WTC11 (cell line): ENCODE measurements at regions not wholly inside any gene's neighbourhood (a gene's known extent, or its start where the extent isn't known, plus 50 kb on each side); places are given as distances from the start of the nearest gene placed in this dataset.
A peak's percentile ranks its signal among the peaks of the same experiment; 100 is the strongest.

ENCODE experiments used
- ATAC-seq: fragments of 200-7000 bp; cut with Tn5 transposase; 2 replicates; pipeline ENCODE4 v1.10.0; 2021; ENCODE audit warnings: mild to moderate bottlenecking, moderate library complexity
- CTCF ChIA-PET: fragments of 300-600 bp; sonication (Branson Sonifier 250); formaldehyde crosslinking; loops from one replicate; lab custom pipeline; 2021; ENCODE audit warnings: antibody characterized with exemption; lab: Charles Lee
- POLR2A ChIA-PET: fragments of 350-600 bp; sonication (Branson Sonifier 250); formaldehyde crosslinking; loops from one replicate; lab custom pipeline; 2021; ENCODE audit warnings: antibody characterized with exemption; lab: Charles Lee
- DNase-seq: peaks from one replicate; pipeline ENCODE4 v3.0.0; 2021; ENCODE audit warnings: low spot score
- H3K27ac Mint-ChIP-seq: 2 replicates; pipeline ENCODE4 v1.8.0; 2021; ENCODE audit warnings: mixed read lengths
- H3K27me3 Mint-ChIP-seq: 2 replicates; pipeline ENCODE4 v1.8.0; 2021; ENCODE audit warnings: low read depth, mild to moderate bottlenecking, moderate library complexity, mixed read lengths
- H3K36me3 Mint-ChIP-seq: 2 replicates; pipeline ENCODE4 v1.8.0; 2021; ENCODE audit warnings: mixed read lengths
- H3K4me1 Mint-ChIP-seq: 2 replicates; pipeline ENCODE4 v1.8.0; 2022; ENCODE audit warnings: mixed read lengths
- H3K4me3 Mint-ChIP-seq: 2 replicates; pipeline ENCODE4 v1.8.0; 2021; ENCODE audit warnings: mild to moderate bottlenecking, moderate library complexity, mixed read lengths
- H3K9me3 Mint-ChIP-seq: 2 replicates; pipeline ENCODE4 v1.8.0; 2021; ENCODE audit warnings: mixed read lengths
- CBFB ChIP-seq: sonication (generic); formaldehyde crosslinking; IDR thresholded peaks from 2 replicates; pipeline ENCODE4 v1.8.1; 2022; ENCODE audit warnings: mild to moderate bottlenecking, low read depth, missing genetic modification reagents
- CREB1 ChIP-seq: sonication (generic); formaldehyde crosslinking; IDR thresholded peaks from 2 replicates; pipeline ENCODE4 v1.8.0; 2023; ENCODE audit warnings: mild to moderate bottlenecking, missing genetic modification reagents
- EMX1 ChIP-seq: fragments of 250-450 bp; sonication (Bioruptor Pico); IDR thresholded peaks from 2 replicates; pipeline ENCODE4 v1.8.0; 2021; ENCODE audit warnings: mild to moderate bottlenecking
- FOXJ3 ChIP-seq: sonication (generic); formaldehyde crosslinking; IDR thresholded peaks from 2 replicates; pipeline ENCODE4 v1.9.0; 2021; ENCODE audit warnings: missing genetic modification reagents, mild to moderate bottlenecking, borderline replicate concordance
- GTF2I ChIP-seq: fragments of 250-450 bp; sonication (Bioruptor Pico); conservative IDR thresholded peaks from 2 replicates; pipeline ENCODE4 v1.4.0; 2021; ENCODE audit warnings: mild to moderate bottlenecking
- IRF2 ChIP-seq: sonication (generic); formaldehyde crosslinking; IDR thresholded peaks from 2 replicates; pipeline ENCODE4 v1.8.0; 2022; ENCODE audit warnings: low read depth, missing genetic modification reagents, borderline replicate concordance
- MYBL2 ChIP-seq: sonication (generic); formaldehyde crosslinking; IDR thresholded peaks from 2 replicates; pipeline ENCODE4 v1.8.1; 2023; ENCODE audit warnings: mild to moderate bottlenecking, moderate library complexity, missing genetic modification reagents
- NR2C2 ChIP-seq: sonication (generic); formaldehyde crosslinking; IDR thresholded peaks from 2 replicates; pipeline ENCODE4 v1.8.0; 2022; ENCODE audit warnings: mild to moderate bottlenecking, missing genetic modification reagents
- RELA ChIP-seq: sonication (generic); formaldehyde crosslinking; IDR thresholded peaks from 2 replicates; pipeline ENCODE4 v1.8.1; 2022; ENCODE audit warnings: missing genetic modification reagents, mild to moderate bottlenecking, borderline replicate concordance
- ZNF121 ChIP-seq: sonication (generic); formaldehyde crosslinking; IDR thresholded peaks from 2 replicates; pipeline ENCODE4 v1.8.0; 2023; ENCODE audit warnings: missing genetic modification reagents
- ZNF219 ChIP-seq: sonication (generic); formaldehyde crosslinking; IDR thresholded peaks from 2 replicates; pipeline ENCODE4 v1.8.0; 2023; ENCODE audit warnings: missing genetic modification reagents, mild to moderate bottlenecking, borderline replicate concordance
- ZNF232 ChIP-seq: sonication (generic); formaldehyde crosslinking; IDR thresholded peaks from 2 replicates; pipeline ENCODE4 v1.8.0; 2022; ENCODE audit warnings: mild to moderate bottlenecking, missing genetic modification reagents
- ZNF423 ChIP-seq: fragments of 250-450 bp; sonication (Bioruptor Pico); IDR thresholded peaks from 2 replicates; pipeline ENCODE4 v2.1.2; 2022; ENCODE audit warnings: mild to moderate bottlenecking, moderate library complexity
- ZNF671 ChIP-seq: fragments of 250-450 bp; sonication (Bioruptor Pico); IDR thresholded peaks from 2 replicates; pipeline ENCODE4 v1.8.0; 2021; ENCODE audit warnings: mild to moderate bottlenecking
- TF ChIP-seq, protein P1 (sequence below): sonication (generic); formaldehyde crosslinking; IDR thresholded peaks from 2 replicates; pipeline ENCODE4 v1.8.1; 2022; ENCODE audit warnings: mild to moderate bottlenecking, moderate library complexity, missing genetic modification reagents
- TF ChIP-seq, protein P2 (sequence below): sonication (generic); formaldehyde crosslinking; IDR thresholded peaks from 2 replicates; pipeline ENCODE4 v1.8.0; 2022; ENCODE audit warnings: mild to moderate bottlenecking, missing genetic modification reagents
- TF ChIP-seq, protein P3 (sequence below): fragments of 250-450 bp; sonication (Bioruptor Pico); IDR thresholded peaks from 2 replicates; pipeline ENCODE4 v2.1.2; 2022; ENCODE audit warnings: mild to moderate bottlenecking, moderate library complexity
- TF ChIP-seq, protein P4 (sequence below): fragments of 250-450 bp; sonication (Bioruptor Pico); IDR thresholded peaks from 2 replicates; pipeline ENCODE4 v1.9.0; 2021; ENCODE audit warnings: moderate library complexity, mild to moderate bottlenecking, inconsistent platforms, borderline replicate concordance
- TF ChIP-seq, protein P5 (sequence below): sonication (generic); formaldehyde crosslinking; IDR thresholded peaks from 2 replicates; pipeline ENCODE4 v1.8.0; 2022; ENCODE audit warnings: mild to moderate bottlenecking, missing genetic modification reagents
- TF ChIP-seq, protein P6 (sequence below): sonication (generic); formaldehyde crosslinking; IDR thresholded peaks from 2 replicates; pipeline ENCODE4 v1.8.0; 2023; ENCODE audit warnings: missing genetic modification reagents
- TF ChIP-seq, protein P7 (sequence below): fragments of 200-600 bp; IDR thresholded peaks from 2 replicates; pipeline ENCODE4 v1.8.0; 2022; ENCODE audit warnings: antibody characterized with exemption
- TF ChIP-seq, protein P8 (sequence below): sonication (generic); formaldehyde crosslinking; IDR thresholded peaks from 2 replicates; pipeline ENCODE4 v1.8.0; 2022; ENCODE audit warnings: missing genetic modification reagents

DNA sequence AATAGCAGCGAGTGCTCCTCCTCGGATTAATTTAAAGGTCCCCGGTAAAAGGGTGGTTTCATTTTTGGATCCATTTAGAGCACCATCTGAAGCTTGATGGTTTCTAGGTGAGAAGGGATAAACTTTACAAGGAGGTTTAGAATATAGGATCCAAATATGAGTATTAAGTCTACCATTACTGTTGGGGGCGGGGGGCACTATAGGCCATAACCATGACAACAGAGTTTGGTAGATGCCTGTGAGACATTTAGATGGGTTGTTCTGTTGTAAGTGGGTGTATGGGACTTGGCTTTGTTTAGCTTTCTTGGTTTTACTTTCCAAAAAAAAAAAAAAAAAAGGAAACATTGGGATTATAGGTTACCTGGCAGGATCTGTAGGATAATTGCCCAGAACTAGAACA is 92.7 kb downstream of the TENT5D start:
- H3K4me3 Mint-ChIP-seq: no peak overlapping the region
- ChIA-PET CTCF (interaction anchor here (0.7 kb wide), 1 partner anchor 38 kb away, joined by 4 read pairs; no protein-coding TSS in a partner anchor), POLR2A (no interaction called here)
- DNase-seq: no peak
- TF ChIP-seq, protein P1, sequence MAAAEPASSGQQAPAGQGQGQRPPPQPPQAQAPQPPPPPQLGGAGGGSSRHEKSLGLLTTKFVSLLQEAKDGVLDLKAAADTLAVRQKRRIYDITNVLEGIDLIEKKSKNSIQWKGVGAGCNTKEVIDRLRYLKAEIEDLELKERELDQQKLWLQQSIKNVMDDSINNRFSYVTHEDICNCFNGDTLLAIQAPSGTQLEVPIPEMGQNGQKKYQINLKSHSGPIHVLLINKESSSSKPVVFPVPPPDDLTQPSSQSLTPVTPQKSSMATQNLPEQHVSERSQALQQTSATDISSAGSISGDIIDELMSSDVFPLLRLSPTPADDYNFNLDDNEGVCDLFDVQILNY (CRISPR knock-in tag): no peak
- TF ChIP-seq, protein P2, sequence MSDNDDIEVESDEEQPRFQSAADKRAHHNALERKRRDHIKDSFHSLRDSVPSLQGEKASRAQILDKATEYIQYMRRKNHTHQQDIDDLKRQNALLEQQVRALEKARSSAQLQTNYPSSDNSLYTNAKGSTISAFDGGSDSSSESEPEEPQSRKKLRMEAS (CRISPR knock-in tag): no peak
- TF ChIP-seq EMX1 (CRISPR knock-in tag): no peak
- TF ChIP-seq ZNF121 (CRISPR knock-in tag): no peak
- peak; percentile 28; the same call in 1 of the 2 replicates for ATAC-seq
- no peaks in the 10 kb centered on the region for H3K9me3 Mint-ChIP-seq
- H3K27ac Mint-ChIP-seq: 0 out of 2 replicates have a peak overlapping the region, but pooled peaks have one; percentile 72
- H3K4me1 Mint-ChIP-seq: peaks cover 21% of the 10 kb centered on the region
- H3K36me3 Mint-ChIP-seq: no peaks in the 10 kb centered on the region
- no peaks in the 10 kb centered on the region for H3K27me3 Mint-ChIP-seq

DNA sequence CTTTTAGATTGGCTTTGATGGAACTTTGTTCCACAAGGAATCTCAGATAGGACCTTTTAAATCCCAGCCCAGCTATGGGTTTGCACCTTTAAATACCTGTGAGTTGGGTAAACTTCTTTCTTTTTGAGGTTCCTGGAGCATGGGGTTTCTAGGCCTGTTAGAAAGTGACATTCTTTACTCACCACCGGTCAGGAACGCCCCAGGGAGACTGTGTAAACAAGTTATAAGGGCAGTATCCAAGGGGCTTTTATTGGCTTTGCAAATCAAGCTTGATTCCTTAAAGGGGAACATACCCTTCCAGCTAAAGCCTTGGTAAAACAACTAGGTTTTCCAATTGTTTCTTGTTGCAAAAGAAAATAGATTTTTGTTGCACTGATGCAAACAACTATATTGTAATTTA is 93.4 kb downstream of the TENT5D start:
- DNase-seq: no peak
- Mint-ChIP-seq H3K9me3 (no peaks in the 10 kb centered on the region), H3K4me1 (peaks cover 21% of the 10 kb centered on the region), H3K36me3 (no peaks in the 10 kb centered on the region), H3K27ac (no peak overlapping the region; the same call in 1 of the 2 replicates), H3K4me3 (no peak overlapping the region), H3K27me3 (no peaks in the 10 kb centered on the region)
- POLR2A ChIA-PET: no interaction called here
- ATAC-seq: peak; percentile 78; the same call in 1 of the 2 replicates
- no peak for TF ChIP-seq CREB1 (CRISPR knock-in tag)
- TF ChIP-seq GTF2I (CRISPR knock-in tag): no peak
- TF ChIP-seq, protein P3, sequence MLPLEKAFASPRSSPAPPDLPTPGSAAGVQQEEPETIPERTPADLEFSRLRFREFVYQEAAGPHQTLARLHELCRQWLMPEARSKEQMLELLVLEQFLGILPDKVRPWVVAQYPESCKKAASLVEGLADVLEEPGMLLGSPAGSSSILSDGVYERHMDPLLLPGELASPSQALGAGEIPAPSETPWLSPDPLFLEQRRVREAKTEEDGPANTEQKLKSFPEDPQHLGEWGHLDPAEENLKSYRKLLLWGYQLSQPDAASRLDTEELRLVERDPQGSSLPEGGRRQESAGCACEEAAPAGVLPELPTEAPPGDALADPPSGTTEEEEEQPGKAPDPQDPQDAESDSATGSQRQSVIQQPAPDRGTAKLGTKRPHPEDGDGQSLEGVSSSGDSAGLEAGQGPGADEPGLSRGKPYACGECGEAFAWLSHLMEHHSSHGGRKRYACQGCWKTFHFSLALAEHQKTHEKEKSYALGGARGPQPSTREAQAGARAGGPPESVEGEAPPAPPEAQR: no peak
- no peak for TF ChIP-seq ZNF232 (CRISPR knock-in tag)
- TF ChIP-seq FOXJ3: no peak
- TF ChIP-seq IRF2 (CRISPR knock-in tag): no peak
- TF ChIP-seq, protein P2 (CRISPR knock-in tag): no peak
- TF ChIP-seq, protein P4, sequence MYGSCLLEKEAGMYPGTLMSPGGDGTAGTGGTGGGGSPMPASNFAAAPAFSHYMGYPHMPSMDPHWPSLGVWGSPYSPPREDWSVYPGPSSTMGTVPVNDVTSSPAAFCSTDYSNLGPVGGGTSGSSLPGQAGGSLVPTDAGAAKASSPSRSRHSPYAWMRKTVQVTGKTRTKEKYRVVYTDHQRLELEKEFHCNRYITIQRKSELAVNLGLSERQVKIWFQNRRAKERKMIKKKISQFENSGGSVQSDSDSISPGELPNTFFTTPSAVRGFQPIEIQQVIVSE (CRISPR knock-in tag): no peak
- no peak for TF ChIP-seq NR2C2 (CRISPR knock-in tag)
- TF ChIP-seq, protein P5, sequence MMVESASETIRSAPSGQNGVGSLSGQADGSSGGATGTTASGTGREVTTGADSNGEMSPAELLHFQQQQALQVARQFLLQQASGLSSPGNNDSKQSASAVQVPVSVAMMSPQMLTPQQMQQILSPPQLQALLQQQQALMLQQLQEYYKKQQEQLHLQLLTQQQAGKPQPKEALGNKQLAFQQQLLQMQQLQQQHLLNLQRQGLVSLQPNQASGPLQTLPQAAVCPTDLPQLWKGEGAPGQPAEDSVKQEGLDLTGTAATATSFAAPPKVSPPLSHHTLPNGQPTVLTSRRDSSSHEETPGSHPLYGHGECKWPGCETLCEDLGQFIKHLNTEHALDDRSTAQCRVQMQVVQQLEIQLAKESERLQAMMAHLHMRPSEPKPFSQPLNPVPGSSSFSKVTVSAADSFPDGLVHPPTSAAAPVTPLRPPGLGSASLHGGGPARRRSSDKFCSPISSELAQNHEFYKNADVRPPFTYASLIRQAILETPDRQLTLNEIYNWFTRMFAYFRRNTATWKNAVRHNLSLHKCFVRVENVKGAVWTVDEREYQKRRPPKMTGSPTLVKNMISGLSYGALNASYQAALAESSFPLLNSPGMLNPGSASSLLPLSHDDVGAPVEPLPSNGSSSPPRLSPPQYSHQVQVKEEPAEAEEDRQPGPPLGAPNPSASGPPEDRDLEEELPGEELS (CRISPR knock-in tag): no peak
- no peak for TF ChIP-seq ZNF671 (CRISPR knock-in tag)
- TF ChIP-seq, protein P6, sequence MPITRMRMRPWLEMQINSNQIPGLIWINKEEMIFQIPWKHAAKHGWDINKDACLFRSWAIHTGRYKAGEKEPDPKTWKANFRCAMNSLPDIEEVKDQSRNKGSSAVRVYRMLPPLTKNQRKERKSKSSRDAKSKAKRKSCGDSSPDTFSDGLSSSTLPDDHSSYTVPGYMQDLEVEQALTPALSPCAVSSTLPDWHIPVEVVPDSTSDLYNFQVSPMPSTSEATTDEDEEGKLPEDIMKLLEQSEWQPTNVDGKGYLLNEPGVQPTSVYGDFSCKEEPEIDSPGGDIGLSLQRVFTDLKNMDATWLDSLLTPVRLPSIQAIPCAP (CRISPR knock-in tag): no peak
- no peak for TF ChIP-seq ZNF423 (CRISPR knock-in tag)
- no peak for TF ChIP-seq RELA
- TF ChIP-seq ZNF219 (CRISPR knock-in tag): no peak
- no peak for TF ChIP-seq CBFB (CRISPR knock-in tag)
- TF ChIP-seq MYBL2 (CRISPR knock-in tag): no peak
- TF ChIP-seq, protein P7, sequence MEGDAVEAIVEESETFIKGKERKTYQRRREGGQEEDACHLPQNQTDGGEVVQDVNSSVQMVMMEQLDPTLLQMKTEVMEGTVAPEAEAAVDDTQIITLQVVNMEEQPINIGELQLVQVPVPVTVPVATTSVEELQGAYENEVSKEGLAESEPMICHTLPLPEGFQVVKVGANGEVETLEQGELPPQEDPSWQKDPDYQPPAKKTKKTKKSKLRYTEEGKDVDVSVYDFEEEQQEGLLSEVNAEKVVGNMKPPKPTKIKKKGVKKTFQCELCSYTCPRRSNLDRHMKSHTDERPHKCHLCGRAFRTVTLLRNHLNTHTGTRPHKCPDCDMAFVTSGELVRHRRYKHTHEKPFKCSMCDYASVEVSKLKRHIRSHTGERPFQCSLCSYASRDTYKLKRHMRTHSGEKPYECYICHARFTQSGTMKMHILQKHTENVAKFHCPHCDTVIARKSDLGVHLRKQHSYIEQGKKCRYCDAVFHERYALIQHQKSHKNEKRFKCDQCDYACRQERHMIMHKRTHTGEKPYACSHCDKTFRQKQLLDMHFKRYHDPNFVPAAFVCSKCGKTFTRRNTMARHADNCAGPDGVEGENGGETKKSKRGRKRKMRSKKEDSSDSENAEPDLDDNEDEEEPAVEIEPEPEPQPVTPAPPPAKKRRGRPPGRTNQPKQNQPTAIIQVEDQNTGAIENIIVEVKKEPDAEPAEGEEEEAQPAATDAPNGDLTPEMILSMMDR: no peak
- TF ChIP-seq, protein P8, sequence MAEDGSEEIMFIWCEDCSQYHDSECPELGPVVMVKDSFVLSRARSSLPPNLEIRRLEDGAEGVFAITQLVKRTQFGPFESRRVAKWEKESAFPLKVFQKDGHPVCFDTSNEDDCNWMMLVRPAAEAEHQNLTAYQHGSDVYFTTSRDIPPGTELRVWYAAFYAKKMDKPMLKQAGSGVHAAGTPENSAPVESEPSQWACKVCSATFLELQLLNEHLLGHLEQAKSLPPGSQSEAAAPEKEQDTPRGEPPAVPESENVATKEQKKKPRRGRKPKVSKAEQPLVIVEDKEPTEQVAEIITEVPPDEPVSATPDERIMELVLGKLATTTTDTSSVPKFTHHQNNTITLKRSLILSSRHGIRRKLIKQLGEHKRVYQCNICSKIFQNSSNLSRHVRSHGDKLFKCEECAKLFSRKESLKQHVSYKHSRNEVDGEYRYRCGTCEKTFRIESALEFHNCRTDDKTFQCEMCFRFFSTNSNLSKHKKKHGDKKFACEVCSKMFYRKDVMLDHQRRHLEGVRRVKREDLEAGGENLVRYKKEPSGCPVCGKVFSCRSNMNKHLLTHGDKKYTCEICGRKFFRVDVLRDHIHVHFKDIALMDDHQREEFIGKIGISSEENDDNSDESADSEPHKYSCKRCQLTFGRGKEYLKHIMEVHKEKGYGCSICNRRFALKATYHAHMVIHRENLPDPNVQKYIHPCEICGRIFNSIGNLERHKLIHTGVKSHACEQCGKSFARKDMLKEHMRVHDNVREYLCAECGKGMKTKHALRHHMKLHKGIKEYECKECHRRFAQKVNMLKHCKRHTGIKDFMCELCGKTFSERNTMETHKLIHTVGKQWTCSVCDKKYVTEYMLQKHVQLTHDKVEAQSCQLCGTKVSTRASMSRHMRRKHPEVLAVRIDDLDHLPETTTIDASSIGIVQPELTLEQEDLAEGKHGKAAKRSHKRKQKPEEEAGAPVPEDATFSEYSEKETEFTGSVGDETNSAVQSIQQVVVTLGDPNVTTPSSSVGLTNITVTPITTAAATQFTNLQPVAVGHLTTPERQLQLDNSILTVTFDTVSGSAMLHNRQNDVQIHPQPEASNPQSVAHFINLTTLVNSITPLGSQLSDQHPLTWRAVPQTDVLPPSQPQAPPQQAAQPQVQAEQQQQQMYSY (CRISPR knock-in tag): no peak
- CTCF ChIA-PET: interaction anchor here (0.7 kb wide), 1 partner anchor 37 kb away, joined by 4 read pairs; no protein-coding TSS in a partner anchor
